SK-N-SH (cell line): ENCODE measurements at regions not wholly inside any gene's neighbourhood (a gene's known extent, or its start where the extent isn't known, plus 50 kb on each side); places are given as distances from the start of the nearest gene placed in this dataset.

Source experiments
- CTCF ChIA-PET: fragments of 300-600, 350-600 bp; formaldehyde crosslinking; extraction: SDS; loops from one replicate; lab custom pipeline; 2021; lab: Yijun Ruan, JAX
- POLR2A ChIA-PET: fragments of 350-600 bp; sonication (Branson Sonifier 250); formaldehyde crosslinking; extraction: SDS; loops from one replicate; lab custom pipeline; 2020; ENCODE audit warnings: antibody characterized with exemption, inconsistent platforms; lab: Yijun Ruan, JAX
- DNase-seq: peaks from one replicate; pipeline ENCODE4 v3.0.0; 2012
- H2AFZ ChIP-seq: fragments of 200-600 bp; sonication (generic); 2 replicates; pipeline ENCODE4 v1.8.1; 2016; ENCODE audit warnings: antibody characterized with exemption, mild to moderate bottlenecking, low read depth
- H3F3A ChIP-seq: fragments of 200-600 bp; sonication (generic); replicated peaks from 2 replicates; pipeline ENCODE3; 2016; ENCODE audit warnings: antibody characterized with exemption, mild to moderate bottlenecking; ENCODE audit not compliant: insufficient read depth
- H3K27ac ChIP-seq, 2 experiments: fragments of 200-500 bp in 1 of 2; fragments of 200-600 bp in 1 of 2; sonication (Bioruptor generic) in 1 of 2; sonication (generic), shearing (Covaris generic) in 1 of 2; 2 replicates each; pipeline versions ENCODE4 v1.5.1 to v1.6.1; 2014 to 2016; ENCODE audit warnings: low read depth in 2 of 2, inconsistent platforms in 1 of 2, low read length in 1 of 2, mild to moderate bottlenecking in 1 of 2, mixed read lengths in 1 of 2
- H3K27me3 ChIP-seq: fragments of 200-600 bp; sonication (generic), shearing (Covaris generic); 2 replicates; pipeline ENCODE4 v1.6.1; 2016; ENCODE audit warnings: mixed run types; ENCODE audit not compliant: insufficient read depth
- H3K36me3 ChIP-seq, 2 experiments: fragments of 200-500 bp in 1 of 2; fragments of 200-600 bp in 1 of 2; sonication (Bioruptor generic) in 1 of 2; sonication (generic) in 1 of 2; replicated peaks in 1 of 2; 2 replicates each; pipeline versions ENCODE3 to v1.5.1; 2014 to 2016; ENCODE audit warnings: low read length in 1 of 2, mild to moderate bottlenecking in 1 of 2; ENCODE audit not compliant: insufficient read depth in 2 of 2, control insufficient read depth in 1 of 2
- H3K4me1 ChIP-seq, 2 experiments: fragments of 200-500 bp in 1 of 2; fragments of 200-600 bp in 1 of 2; sonication (Bioruptor generic) in 1 of 2; sonication (generic), shearing (Covaris generic) in 1 of 2; 2 replicates each; pipeline versions ENCODE4 v1.5.1 to v1.6.1; 2014 to 2016; ENCODE audit warnings: low read depth in 1 of 2, low read length in 1 of 2, mixed run types in 1 of 2; ENCODE audit not compliant: insufficient read depth in 2 of 2, control insufficient read depth in 1 of 2
- H3K4me2 ChIP-seq: fragments of 200-600 bp; sonication (generic), shearing (Covaris generic); 2 replicates; pipeline ENCODE4 v1.6.1; 2017; ENCODE audit warnings: mixed run types
- H3K4me3 ChIP-seq, 2 experiments: fragments of 200-500 bp in 1 of 2; fragments of 200-600 bp in 1 of 2; sonication (Bioruptor generic) in 1 of 2; sonication (generic), shearing (Covaris generic) in 1 of 2; 2 replicates each; pipeline versions ENCODE4 v1.5.1 to v1.8.1; 2014 to 2016; ENCODE audit warnings: low read depth in 2 of 2, inconsistent platforms in 1 of 2, low read length in 1 of 2, mild to moderate bottlenecking in 1 of 2, mixed read lengths in 1 of 2, moderate library complexity in 1 of 2
- H3K79me2 ChIP-seq: fragments of 200-600 bp; sonication (generic); 2 replicates; pipeline ENCODE4 v1.8.1; 2017; ENCODE audit warnings: mild to moderate bottlenecking; ENCODE audit not compliant: insufficient read depth
- H3K9ac ChIP-seq: fragments of 200-600 bp; sonication (generic); 2 replicates; pipeline ENCODE4 v1.6.1; 2017; ENCODE audit warnings: mixed run types
- H3K9me2 ChIP-seq: fragments of 200-600 bp; sonication (generic); 2 replicates; pipeline ENCODE4 v1.6.1; 2017; ENCODE audit warnings: mixed run types
- H3K9me3 ChIP-seq: fragments of 200-600 bp; sonication (generic); 2 replicates; pipeline ENCODE4 v1.6.1; 2017; ENCODE audit warnings: mixed run types, mild to moderate bottlenecking, moderate library complexity
- H4K20me1 ChIP-seq: fragments of 200-600 bp; sonication (generic); 2 replicates; pipeline ENCODE4 v1.6.1; 2017; ENCODE audit warnings: mild to moderate bottlenecking, mixed run types; ENCODE audit not compliant: insufficient read depth
- CTCF ChIP-seq: fragments of 200-600 bp; sonication (generic); IDR thresholded peaks from 2 replicates; pipeline ENCODE4 v1.6.1; 2017; ENCODE audit warnings: antibody characterized with exemption, mild to moderate bottlenecking, moderate library complexity
- ELF1 ChIP-seq: IDR thresholded peaks from 2 replicates; pipeline ENCODE4 v1.4.0; 2012
- FOSL2 ChIP-seq: IDR thresholded peaks from 2 replicates; pipeline ENCODE4 v1.4.0; 2012; ENCODE audit warnings: low read depth, mild to moderate bottlenecking, moderate library complexity, borderline replicate concordance
- MEF2A ChIP-seq: IDR thresholded peaks from 2 replicates; pipeline ENCODE4 v1.4.0; 2012; ENCODE audit warnings: low read depth, borderline replicate concordance
- RAD21 ChIP-seq: IDR thresholded peaks from 2 replicates; pipeline ENCODE4 v1.6.1; 2012; ENCODE audit warnings: mild to moderate bottlenecking, low read length
- REST ChIP-seq: IDR thresholded peaks from 2 replicates; pipeline ENCODE4 v1.6.1; 2012; ENCODE audit warnings: mild to moderate bottlenecking, low read depth, low read length, moderate library complexity
- RFX5 ChIP-seq: IDR thresholded peaks from 2 replicates; pipeline ENCODE4 v1.6.1; 2012; ENCODE audit warnings: mild to moderate bottlenecking, improper control_type of control experiment, low read length
- RXRA ChIP-seq: IDR thresholded peaks from 2 replicates; pipeline ENCODE4 v1.4.0; 2012; ENCODE audit warnings: low read depth, mild to moderate bottlenecking, borderline replicate concordance
- SIN3A ChIP-seq: IDR thresholded peaks from 2 replicates; pipeline ENCODE4 v1.6.1; 2012; ENCODE audit warnings: low read depth, mild to moderate bottlenecking, low read length, moderate library complexity, borderline replicate concordance
- WGBS: methylation state at CpG from one replicate; pipeline ENCODE4 v1.1.6; 2017; ENCODE audit warnings: low lambda C conversion rate; 5-methylcytosine and 5-hydroxymethylcytosine counted together
- TF ChIP-seq, protein P1 (sequence below): IDR thresholded peaks from 2 replicates; pipeline ENCODE4; 2012

DNA sequence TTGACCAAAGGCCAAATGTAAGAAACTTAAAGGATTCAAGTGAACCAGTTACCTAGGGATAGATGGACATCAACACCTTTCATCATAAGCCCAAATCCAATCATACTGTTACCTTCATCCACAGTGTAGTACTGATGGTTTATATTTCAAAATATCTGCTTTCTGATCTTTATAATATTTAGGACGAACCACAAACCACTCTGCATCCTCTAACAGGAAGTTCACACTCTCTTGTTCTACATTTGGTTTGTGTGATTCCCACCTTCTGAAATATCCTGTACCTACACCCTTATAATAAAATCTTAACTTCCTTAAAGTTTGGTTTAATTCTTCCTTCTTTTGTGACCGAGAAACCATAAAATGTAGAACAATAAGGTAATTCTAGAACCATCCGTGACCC is 535.7 kb upstream of the CHAC2 start (continued):
- no peak for TF ChIP-seq REST

DNA sequence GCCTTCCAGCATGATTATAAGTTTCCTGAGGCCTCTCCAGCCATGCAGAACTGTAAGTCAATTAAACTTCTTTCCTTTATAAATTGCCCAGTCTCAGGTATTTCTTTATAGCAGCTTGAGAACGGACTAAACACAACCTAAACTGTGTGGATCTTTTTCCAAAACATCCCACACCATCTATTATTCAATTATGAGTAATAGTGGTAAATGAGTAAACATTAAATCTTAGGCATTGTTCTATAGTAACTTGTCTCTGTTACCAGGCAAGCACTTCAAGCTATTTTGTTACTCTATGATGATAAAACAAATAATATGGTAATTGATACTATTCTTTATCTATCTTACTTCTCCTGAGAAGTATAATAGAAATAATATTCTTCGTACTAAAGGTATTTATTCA is 536.9 kb upstream of the CHAC2 start:
- Histone ChIP-seq H3K9me2 (no peaks in the 10 kb centered on the region), H3K4me1 (no peaks in the 10 kb centered on the region), H3K36me3 (no peaks in the 10 kb centered on the region), H3K27ac (no peak overlapping the region), H3F3A (no peaks in the 10 kb centered on the region), H3K79me2 (no peaks in the 10 kb centered on the region), H2AFZ (no peak overlapping the region), H3K27me3 (no peaks in the 10 kb centered on the region; the same call in 1 of the 2 replicates), H4K20me1 (no peaks in the 10 kb centered on the region), H3K4me3 (no peak overlapping the region), H3K9me3 (no peaks in the 10 kb centered on the region), H3K9ac (no peak overlapping the region), H3K4me2 (no peak overlapping the region)
- DNase-seq, result no peak
- 11% methylated on average over 2 of the region's 2 CpGs for WGBS
- POLR2A ChIA-PET, result no interaction called here
- TF ChIP-seq FOSL2 (no peak), MEF2A (no peak), CTCF (no peak), RXRA (no peak), ELF1 (no peak), SIN3A (no peak), RAD21 (no peak), RFX5 (no peak)
- TF ChIP-seq, protein P1, sequence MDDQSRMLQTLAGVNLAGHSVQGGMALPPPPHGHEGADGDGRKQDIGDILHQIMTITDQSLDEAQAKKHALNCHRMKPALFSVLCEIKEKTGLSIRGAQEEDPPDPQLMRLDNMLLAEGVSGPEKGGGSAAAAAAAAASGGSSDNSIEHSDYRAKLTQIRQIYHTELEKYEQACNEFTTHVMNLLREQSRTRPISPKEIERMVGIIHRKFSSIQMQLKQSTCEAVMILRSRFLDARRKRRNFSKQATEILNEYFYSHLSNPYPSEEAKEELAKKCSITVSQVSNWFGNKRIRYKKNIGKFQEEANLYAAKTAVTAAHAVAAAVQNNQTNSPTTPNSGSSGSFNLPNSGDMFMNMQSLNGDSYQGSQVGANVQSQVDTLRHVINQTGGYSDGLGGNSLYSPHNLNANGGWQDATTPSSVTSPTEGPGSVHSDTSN, result no peak
- CTCF ChIA-PET, result no interaction called here
